K562 (cell line): ENCODE measurements at regions not wholly inside any gene's neighbourhood (a gene's known extent, or its start where the extent isn't known, plus 50 kb on each side); places are given as distances from the start of the nearest gene placed in this dataset.
A peak's percentile ranks its signal among the peaks of the same experiment; 100 is the strongest.

Experiments used
- ATAC-seq: fragments of 200-7000 bp; cut with Tn5 transposase; 3 replicates; pipeline ENCODE4 v1.9.1; 2020; ENCODE audit warnings: moderate library complexity
- BruUV-seq: library from RNA; stranded (reverse); fragments of 400-500 nt; replicated peaks from 2 replicates; lab custom pipeline; 2021; lab: Mats Ljungman, UMichigan
- CTCF ChIA-PET: fragments of 300-600 bp; formaldehyde crosslinking; extraction: SDS; loops from one replicate; lab custom pipeline; 2021; ENCODE audit warnings: low intra/inter-chr PET ratio; lab: Yijun Ruan, JAX
- POLR2A ChIA-PET: fragments of 300-600, 350-650 bp; sonication (Branson Sonifier 250); formaldehyde crosslinking; extraction: SDS; loops from one replicate; lab custom pipeline; 2021; ENCODE audit warnings: antibody characterized with exemption, inconsistent platforms; lab: Yijun Ruan, JAX
- DNase-seq, 4 experiments: peaks; one replicate each; pipeline versions ENCODE4 v3.0.0 to v3.0.0-alpha.2; 2011 to 2018; ENCODE audit warnings: low spot score in 3 of 4, mixed read lengths in 3 of 4; ENCODE audit errors: extremely low read depth in 1 of 4
- FAIRE-seq: peaks from 2 replicates; lab custom pipeline; 2011; peaks lifted over from hg19 to GRCh38; lab: Jason Lieb, UNC
- H2AFZ ChIP-seq: 2 replicates; pipeline ENCODE4 v1.6.0; 2011; ENCODE audit warnings: low read depth, low read length, control low read depth, inconsistent platforms
- H3K27ac ChIP-seq: fragments of 200-600 bp; 3 replicates; pipeline ENCODE4 v1.8.0; 2011; ENCODE audit warnings: low read depth, mild to moderate bottlenecking, control low read depth, inconsistent platforms, low read length, moderate library complexity, mixed read lengths; ENCODE audit errors: extremely low read depth
- H3K27me3 ChIP-seq, 2 experiments: fragments of 300-600 bp in 1 of 2; 2 replicates in 1 of 2; 3 replicates in 1 of 2; pipeline versions ENCODE4 v1.6.0 to v1.8.0; 2011; ENCODE audit warnings: inconsistent platforms in 2 of 2, low read length in 2 of 2, mild to moderate bottlenecking in 1 of 2, mixed read lengths in 1 of 2, moderate library complexity in 1 of 2; ENCODE audit not compliant: control insufficient read depth in 2 of 2, insufficient read depth in 2 of 2
- H3K36me3 ChIP-seq: fragments of 300-600 bp; 3 replicates; pipeline ENCODE4 v1.8.0; 2011; ENCODE audit warnings: mild to moderate bottlenecking, low read length, inconsistent platforms; ENCODE audit not compliant: control insufficient read depth, insufficient read depth
- H3K4me1 ChIP-seq, 2 experiments: fragments of 200-600 bp in 1 of 2; replicated peaks in 1 of 2; 2 replicates in 1 of 2; 3 replicates in 1 of 2; pipeline versions ENCODE4 v1.5.1 to v1.8.0; 2011; ENCODE audit warnings: inconsistent platforms in 2 of 2, low read length in 2 of 2, mild to moderate bottlenecking in 1 of 2, mixed read lengths in 1 of 2, moderate library complexity in 1 of 2; ENCODE audit not compliant: control insufficient read depth in 2 of 2, insufficient read depth in 2 of 2
- H3K4me2 ChIP-seq: 2 replicates; pipeline ENCODE4 v1.6.1; 2011; ENCODE audit warnings: low read length, control low read depth, inconsistent platforms, mixed read lengths; ENCODE audit not compliant: insufficient read depth
- H3K4me3 ChIP-seq: fragments of 200-600 bp; sonication (generic), shearing (Covaris generic); 2 replicates; pipeline ENCODE4 v1.5.1; 2016; ENCODE audit warnings: control low read depth, inconsistent platforms
- H3K79me2 ChIP-seq: fragments of 200-600 bp; 3 replicates; pipeline ENCODE4 v1.8.0; 2011; ENCODE audit warnings: low read length, inconsistent platforms; ENCODE audit not compliant: control insufficient read depth, insufficient read depth
- H3K9ac ChIP-seq, 2 experiments: 2 replicates each; pipeline versions ENCODE4 v1.6.0 to v1.6.1; 2011; ENCODE audit warnings: low read depth in 2 of 2, low read length in 2 of 2, control low read depth in 1 of 2, inconsistent platforms in 1 of 2, mild to moderate bottlenecking in 1 of 2, mixed read lengths in 1 of 2; ENCODE audit not compliant: insufficient read depth in 1 of 2
- H3K9me1 ChIP-seq: one replicate; pipeline ENCODE4 v1.6.0; 2011; ENCODE audit warnings: inconsistent platforms, mild to moderate bottlenecking, low read length, moderate library complexity; ENCODE audit not compliant: control insufficient read depth, insufficient read depth
- H3K9me3 ChIP-seq: replicated peaks from 2 replicates; pipeline ENCODE4 v1.5.1; 2011; ENCODE audit warnings: low read depth, low read length, inconsistent platforms; ENCODE audit not compliant: control insufficient read depth, insufficient read depth
- H4K20me1 ChIP-seq: replicated peaks from 2 replicates; pipeline ENCODE4 v1.6.1; 2011; ENCODE audit warnings: low read length, inconsistent platforms, mixed read lengths; ENCODE audit not compliant: control insufficient read depth, insufficient read depth
- ATF3 ChIP-seq, 2 experiments: fragments of 450-650 bp in 1 of 2; sonication (generic) in 1 of 2; formaldehyde crosslinking in 1 of 2; IDR thresholded peaks in 1 of 2; conservative IDR thresholded peaks in 1 of 2; 2 replicates each; pipeline versions ENCODE4 v1.6.1 to v1.8.1; 2016 to 2023; ENCODE audit warnings: mild to moderate bottlenecking in 2 of 2, moderate library complexity in 2 of 2, inconsistent platforms in 1 of 2, missing genetic modification reagents in 1 of 2
- CEBPG ChIP-seq, 3 experiments: fragments of 200-800 bp in 1 of 3; sonication (Bioruptor generic) in 1 of 3; sonication (generic) in 1 of 3; formaldehyde crosslinking in 1 of 3; IDR thresholded peaks in 2 of 3; conservative IDR thresholded peaks in 1 of 3; 2 replicates each; pipeline versions ENCODE4 v1.6.1 to v1.8.0; 2016 to 2022; ENCODE audit warnings: missing compliant biosample characterization in 2 of 3, missing genetic modification characterization in 2 of 3, mild to moderate bottlenecking in 1 of 3, missing genetic modification reagents in 1 of 3
- NCOA2 ChIP-seq, 2 experiments: fragments of 450-650 bp; IDR thresholded peaks; 2 replicates each; pipeline ENCODE4 v1.6.1; 2018; ENCODE audit warnings: mild to moderate bottlenecking in 2 of 2, moderate library complexity in 1 of 2; ENCODE audit not compliant: partially characterized antibody in 2 of 2
- TCF7L2 ChIP-seq: fragments of 150-350 bp; IDR thresholded peaks from 2 replicates; pipeline ENCODE4 v1.6.1; 2016; ENCODE audit warnings: low read depth, mild to moderate bottlenecking, low read length, moderate library complexity
- ZNF395 ChIP-seq: fragments of 200-800 bp; sonication (Bioruptor generic); IDR thresholded peaks from 2 replicates; pipeline ENCODE4 v1.6.1; 2017; ENCODE audit warnings: missing genetic modification characterization, missing compliant biosample characterization
- WGBS: fragments of 100-300 bp; shearing (Covaris generic); methylation state at CpG from one replicate; pipeline ENCODE4 v1.1.6; 2016; ENCODE audit warnings: low coverage, mixed read lengths; ENCODE audit not compliant: insufficient coverage; ENCODE audit errors: missing lambda C conversion rate; 5-methylcytosine and 5-hydroxymethylcytosine counted together
- in situ Hi-C: fragments of 300-500 bp; cut with MboI; formaldehyde crosslinking; loops from 4 replicates; pipeline ENCODE4 v1.15.0; 2018; ENCODE audit warnings: inconsistent platforms, mixed read lengths
- intact Hi-C: fragments of 100-400 bp; cut with micrococcal nuclease; formaldehyde crosslinking; loops from 2 replicates; pipeline ENCODE4 v1.14.2; 2022

- CTCF ChIA-PET = no interaction called here
Measured at GRCh38 chr7:130914554-130915294, 180.7 kb upstream of the KLF14 start.

More at GRCh38 chr7:130914554-130915294, 180.7 kb upstream of the KLF14 start:
- no peak for ATAC-seq
- in situ Hi-C loops (no loop called here), intact Hi-C loops (loop anchor here (5.0 kb wide), 1 partner anchor 48 kb away; no protein-coding TSS in a partner anchor)
- Histone ChIP-seq H3K4me1 (peaks cover 11 to 63% of the 10 kb centered on the region in 2 experiments; a peak in 4 of 5 replicates), H3K9me1 (no peaks in the 10 kb centered on the region), H3K4me2 (no peak overlapping the region), H3K9me3 (no peaks in the 10 kb centered on the region), H3K27ac (no peak overlapping the region; the same call in 2 of the 3 replicates), H3K36me3 (no peaks in the 10 kb centered on the region), H3K4me3 (no peak overlapping the region), H3K9ac (no peak overlapping the region), H3K79me2 (peaks cover 5% of the 10 kb centered on the region; the same call in 2 of the 3 replicates), H2AFZ (no peak overlapping the region), H3K27me3 (no peaks in the 10 kb centered on the region), H4K20me1 (no peaks in the 10 kb centered on the region)
- DNase-seq = no peak
- BruUV-seq = no TSS peak
- no peak for FAIRE-seq
- POLR2A ChIA-PET = interaction anchor here (0.7 to 1.5 kb wide), 8 partner anchors 11 to 275 kb away, joined by 3 to 6 read pairs (median 4); no protein-coding TSS in a partner anchor
- TF ChIP-seq CEBPG (CRISPR knock-in tag; IDR thresholded peaks at IDR 0.05) = 0 out of 2 replicates have a peak, but pooled peaks have one; percentile 10
- no peak for TF ChIP-seq CEBPG (tag; conservative IDR thresholded peaks at IDR 0.05 in 1 of 2, IDR thresholded peaks at IDR 0.05 in 1 of 2)
- TF ChIP-seq ATF3 (IDR thresholded peaks at IDR 0.05) = peak; percentile 19; the same call in 1 of the 2 replicates
- TF ChIP-seq ATF3 (CRISPR knock-in tag; conservative IDR thresholded peaks at IDR 0.05) = no peak
- 0 out of 2 replicates have a peak, but pooled peaks have one; percentile 42 for TF ChIP-seq ZNF395 (CRISPR knock-in tag)
- TF ChIP-seq TCF7L2 = no peak
- TF ChIP-seq NCOA2 (IDR thresholded peaks at IDR 0.05; ENCODE audit: partially characterized antibody in 2 of 2) = no peak
- 81% methylated on average over 10 of the region's 10 CpGs for WGBS
